Keratinocyte (primary cell): ENCODE measurements at regions not wholly inside any gene's neighbourhood (a gene's known extent, or its start where the extent isn't known, plus 50 kb on each side); places are given as distances from the start of the nearest gene placed in this dataset.

Experiments used
- CTCF ChIP-seq, 3 experiments: IDR thresholded peaks in 1 of 3; conservative IDR thresholded peaks in 1 of 3; optimal IDR thresholded peaks in 1 of 3; 2 replicates in 2 of 3; 3 replicates in 1 of 3; pipeline versions ENCODE3 to v1.5.1; 2011; ENCODE audit warnings: low read length in 3 of 3, mild to moderate bottlenecking in 3 of 3, moderate library complexity in 2 of 3, control low read depth in 1 of 3, inconsistent platforms in 1 of 3; ENCODE audit not compliant: insufficient read depth in 2 of 3; ENCODE audit errors: extremely low read depth in 1 of 3
- EZH2 ChIP-seq: IDR thresholded peaks from one replicate; pipeline ENCODE4 v1.6.1; 2012; ENCODE audit warnings: inconsistent platforms, mild to moderate bottlenecking, low read length, moderate library complexity

- no peak for TF ChIP-seq CTCF (optimal IDR thresholded peaks at IDR 0.05 in 1 of 3, IDR thresholded peaks at IDR 0.05 in 1 of 3, conservative IDR thresholded peaks at IDR 0.05 in 1 of 3; ENCODE audit: extremely low read depth in 1 of 3, insufficient read depth in 2 of 3, low read length in 3 of 3)
- no peak for TF ChIP-seq EZH2
These were observed 355.8 kb upstream of the E2F7 start for GRCh38 chr12:77421152-77421551.
